ENCODE measurements at regions not wholly inside any gene's neighbourhood (a gene's known extent, or its start where the extent isn't known, plus 50 kb on each side); places are given as distances from the start of the nearest gene placed in this dataset.

- no peak for TF ChIP-seq EZH2phosphoT487 (IDR thresholded peaks at IDR 0.05; ENCODE audit: insufficient read depth, low read depth)
- no peak for TF ChIP-seq EZH2 (IDR thresholded peaks at IDR 0.05; ENCODE audit: insufficient read depth, poor library complexity, severe bottlenecking)
Measured at GRCh38 chr4:171397175-171397574, 416.0 kb upstream of the GALNTL6 start.

Measured in GM23248 (cell line).